OCI-LY7 (cell line): ENCODE measurements at regions not wholly inside any gene's neighbourhood (a gene's known extent, or its start where the extent isn't known, plus 50 kb on each side); places are given as distances from the start of the nearest gene placed in this dataset.

Source experiments
- BruUV-seq: library from RNA; stranded (reverse); fragments of 400-500 nt; replicated peaks from 2 replicates; lab custom pipeline; 2021; lab: Mats Ljungman, UMichigan
- CTCF ChIA-PET: fragments of 300-600 bp; sonication (Branson Sonifier 250); formaldehyde crosslinking; loops from one replicate; lab custom pipeline; 2022; ENCODE audit warnings: antibody characterized with exemption; ENCODE audit not compliant: unreplicated experiment; lab: Charles Lee
- POLR2A ChIA-PET: fragments of 300-600 bp; sonication (Branson Sonifier 250); formaldehyde crosslinking; loops from one replicate; lab custom pipeline; 2022; ENCODE audit warnings: antibody characterized with exemption; lab: Charles Lee
- DNase-seq: peaks from one replicate; pipeline ENCODE4 v3.0.0-alpha.2; 2015; ENCODE audit warnings: low spot score
- H2AFZ ChIP-seq: fragments of 200-600 bp; sonication (generic), shearing (Covaris generic); 2 replicates; pipeline ENCODE4 v1.6.1; 2014; ENCODE audit warnings: mild to moderate bottlenecking, antibody characterized with exemption, low read length, moderate library complexity
- H3K27ac ChIP-seq: fragments of 200-600 bp; sonication (generic); 2 replicates; pipeline ENCODE4 v1.5.1; 2014; ENCODE audit warnings: mixed run types, low read depth, mild to moderate bottlenecking, moderate library complexity, low read length, inconsistent platforms; ENCODE audit not compliant: poor library complexity, severe bottlenecking
- H3K36me3 ChIP-seq: fragments of 200-600 bp; sonication (generic); 2 replicates; pipeline ENCODE4 v1.6.1; 2014; ENCODE audit warnings: mild to moderate bottlenecking, antibody characterized with exemption, low read length, moderate library complexity, mixed read lengths; ENCODE audit not compliant: insufficient read depth
- H3K4me1 ChIP-seq: fragments of 200-600 bp; sonication (generic); 2 replicates; pipeline ENCODE4 v1.5.1; 2014; ENCODE audit warnings: mild to moderate bottlenecking, low read length; ENCODE audit not compliant: insufficient read depth, poor library complexity, severe bottlenecking
- H3K4me2 ChIP-seq: fragments of 200-600 bp; sonication (generic); 2 replicates; pipeline ENCODE4 v1.6.1; 2014; ENCODE audit warnings: mild to moderate bottlenecking, low read length
- H3K4me3 ChIP-seq: fragments of 200-600 bp; sonication (generic); 2 replicates; pipeline ENCODE4 v1.5.1; 2014; ENCODE audit warnings: mild to moderate bottlenecking, low read depth, low read length; ENCODE audit not compliant: poor library complexity, severe bottlenecking
- H3K79me2 ChIP-seq: fragments of 200-600 bp; sonication (generic); 2 replicates; pipeline ENCODE4 v1.6.1; 2016; ENCODE audit warnings: low read depth, mild to moderate bottlenecking, low read length, moderate library complexity, mixed read lengths; ENCODE audit not compliant: insufficient read depth
- H3K9me2 ChIP-seq: fragments of 200-600 bp; sonication (generic); 2 replicates; pipeline ENCODE4 v1.6.1; 2016; ENCODE audit warnings: mild to moderate bottlenecking, low read length, mixed read lengths; ENCODE audit not compliant: insufficient read depth
- H3K9me3 ChIP-seq: fragments of 200-600 bp; sonication (generic); 2 replicates; pipeline ENCODE4 v1.6.1; 2014; ENCODE audit warnings: mild to moderate bottlenecking, mixed run types, low read length, mixed read lengths
- H4K20me1 ChIP-seq: fragments of 200-600 bp; sonication (generic); 2 replicates; pipeline ENCODE4 v1.6.1; 2014; ENCODE audit warnings: mild to moderate bottlenecking, antibody characterized with exemption, low read length, moderate library complexity, mixed read lengths; ENCODE audit not compliant: insufficient read depth
- CTCF ChIP-seq: fragments of 200-600 bp; sonication (generic); conservative IDR thresholded peaks from 2 replicates; pipeline ENCODE4 v1.5.1; 2014; ENCODE audit warnings: mild to moderate bottlenecking, antibody characterized with exemption, low read length, moderate library complexity, mixed read lengths
- EZH2phosphoT487 ChIP-seq: fragments of 200-600 bp; sonication (generic); IDR thresholded peaks from 2 replicates; pipeline ENCODE4 v1.6.1; 2018; ENCODE audit warnings: low read depth, borderline replicate concordance, mild to moderate bottlenecking, mixed run types, antibody characterized with exemption, low read length, moderate library complexity, mixed read lengths
- intact Hi-C: fragments of 100-400 bp; cut with micrococcal nuclease; formaldehyde crosslinking; loops from one replicate; pipeline ENCODE4 v1.10.0; 2022; ENCODE audit not compliant: unreplicated experiment

- Histone ChIP-seq H3K4me1 (no peaks in the 10 kb centered on the region), H3K9me3 (no peaks in the 10 kb centered on the region), H4K20me1 (no peaks in the 10 kb centered on the region), H2AFZ (no peak overlapping the region), H3K36me3 (no peaks in the 10 kb centered on the region), H3K27ac (no peak overlapping the region), H3K4me3 (no peak overlapping the region), H3K4me2 (no peak overlapping the region), H3K79me2 (no peaks in the 10 kb centered on the region), H3K9me2 (no peaks in the 10 kb centered on the region)
- intact Hi-C loops, result no loop called here
- POLR2A ChIA-PET, result no interaction called here
- TF ChIP-seq EZH2phosphoT487, result no peak
- no peak for TF ChIP-seq CTCF
- CTCF ChIA-PET, result no interaction called here
- no peak for DNase-seq
- no TSS peak for BruUV-seq
These were observed 206.6 kb upstream of the HS3ST1 start for GRCh38 chr4:11635342-11635741.

- no peak for DNase-seq
- ChIA-PET CTCF (no interaction called here), POLR2A (no interaction called here)
- no peak overlapping the region for H3K27ac ChIP-seq
- H3K9me2 ChIP-seq, result no peaks in the 10 kb centered on the region
- no peaks in the 10 kb centered on the region for H4K20me1 ChIP-seq
- no peaks in the 10 kb centered on the region for H3K79me2 ChIP-seq
- no peaks in the 10 kb centered on the region for H3K36me3 ChIP-seq
- no peak overlapping the region for H2AFZ ChIP-seq
- H3K9me3 ChIP-seq, result no peaks in the 10 kb centered on the region
- TF ChIP-seq CTCF, result no peak
- TF ChIP-seq EZH2phosphoT487, result no peak
- no TSS peak for BruUV-seq
- no peak overlapping the region for H3K4me2 ChIP-seq
- intact Hi-C loops, result no loop called here
- H3K4me3 ChIP-seq, result no peak overlapping the region
- no peaks in the 10 kb centered on the region for H3K4me1 ChIP-seq
These were observed 205.6 kb upstream of the HS3ST1 start for GRCh38 chr4:11634283-11634682.

- H3K4me2 ChIP-seq, result no peak overlapping the region
- POLR2A ChIA-PET, result interaction anchor here (0.9 kb wide), 1 partner anchor 10 kb away, joined by 3 read pairs; no protein-coding TSS in a partner anchor
- CTCF ChIA-PET, result no interaction called here
- no peaks in the 10 kb centered on the region for H3K9me2 ChIP-seq
- no peaks in the 10 kb centered on the region for H3K4me1 ChIP-seq
- H3K79me2 ChIP-seq, result no peaks in the 10 kb centered on the region
- no peak overlapping the region for H3K27ac ChIP-seq
- TF ChIP-seq CTCF (no peak), EZH2phosphoT487 (no peak)
- H2AFZ ChIP-seq, result no peak overlapping the region
- no peaks in the 10 kb centered on the region for H4K20me1 ChIP-seq
- H3K9me3 ChIP-seq, result no peaks in the 10 kb centered on the region
- H3K4me3 ChIP-seq, result no peak overlapping the region
- H3K36me3 ChIP-seq, result no peaks in the 10 kb centered on the region
- BruUV-seq, result no TSS peak
- intact Hi-C loops, result no loop called here
- DNase-seq, result no peak
These were observed 204.7 kb upstream of the HS3ST1 start for GRCh38 chr4:11633430-11633829.
